Right atrium auricular region (tissue), 2 donors: ENCODE measurements at regions not wholly inside any gene's neighbourhood (a gene's known extent, or its start where the extent isn't known, plus 50 kb on each side); places are given as distances from the start of the nearest gene placed in this dataset.
A peak's percentile ranks its signal among the peaks of the same experiment; 100 is the strongest.

Source experiments
- DNase-seq: peaks from one replicate; pipeline ENCODE4 v3.0.0-alpha.2; 2019; ENCODE audit warnings: low spot score
- H3K27ac ChIP-seq, 2 donors: fragments of 200-600 bp; sonication (generic); 1 replicate in 1 of 2; 2 replicates in 1 of 2; pipeline ENCODE4 v1.5.1; 2016 to 2019
- H3K27me3 ChIP-seq, 2 donors: fragments of 200-600 bp; sonication (generic); one replicate each; pipeline versions ENCODE4 v1.5.1 to v1.6.0; 2017 to 2019
- H3K36me3 ChIP-seq: fragments of 200-600 bp; sonication (generic); one replicate; pipeline ENCODE4 v1.5.1; 2016
- H3K4me1 ChIP-seq, 2 donors: fragments of 200-600 bp; sonication (generic); one replicate each; pipeline versions ENCODE4 v1.5.1 to v1.6.0; 2017 to 2019
- H3K4me3 ChIP-seq, 2 donors: fragments of 200-600 bp; sonication (generic); 1 replicate in 1 of 2; 2 replicates in 1 of 2; pipeline ENCODE4 v1.5.1; 2017 to 2019; ENCODE audit warnings: mild to moderate bottlenecking in 1 of 2, moderate library complexity in 1 of 2
- H3K9me3 ChIP-seq, 2 donors: fragments of 200-600 bp; sonication (generic); one replicate each; pipeline ENCODE4 v1.5.1; 2019
- CTCF ChIP-seq, 2 donors: fragments of 200-600 bp; sonication (generic); IDR thresholded peaks; one replicate each; pipeline ENCODE4 v1.5.1; 2019; ENCODE audit warnings: antibody characterized with exemption in 2 of 2

GRCh38 chr5:4511996-4512656 is 628.0 kb upstream of the ADAMTS16 start:
- H3K27me3 ChIP-seq: no peaks in the 10 kb centered on the region

GRCh38 chr5:4513381-4513780 is 626.7 kb upstream of the ADAMTS16 start:
- DNase-seq: no peak

More at GRCh38 chr5:4511996-4512656, 628.0 kb upstream of the ADAMTS16 start:
- no peak for DNase-seq
- Histone ChIP-seq H3K36me3 (no peaks in the 10 kb centered on the region), H3K4me1 (no peaks in the 10 kb centered on the region), H3K9me3 (no peaks in the 10 kb centered on the region), H3K4me3 (no peak overlapping the region), H3K27ac (no peak overlapping the region)
- peak in 1 of 2 donors; percentile 59 for TF ChIP-seq CTCF (IDR thresholded peaks at IDR 0.05)

GRCh38 chr5:4514067-4514648 is 626.0 kb upstream of the ADAMTS16 start:
- no peaks in the 10 kb centered on the region for H3K9me3 ChIP-seq

More at GRCh38 chr5:4513381-4513780, 626.7 kb upstream of the ADAMTS16 start:
- Histone ChIP-seq H3K27ac (no peak overlapping the region), H3K4me3 (no peak overlapping the region), H3K9me3 (no peaks in the 10 kb centered on the region), H3K4me1 (no peaks in the 10 kb centered on the region), H3K36me3 (no peaks in the 10 kb centered on the region), H3K27me3 (no peaks in the 10 kb centered on the region)
- TF ChIP-seq CTCF (IDR thresholded peaks at IDR 0.05): no peak

GRCh38 chr5:4518903-4519672 is 621.0 kb upstream of the ADAMTS16 start:
- H3K4me3 ChIP-seq: no peak overlapping the region
- H3K36me3 ChIP-seq: no peaks in the 10 kb centered on the region
- no peaks in the 10 kb centered on the region for H3K9me3 ChIP-seq
- TF ChIP-seq CTCF (IDR thresholded peaks at IDR 0.05): no peak
- H3K4me1 ChIP-seq: no peaks in the 10 kb centered on the region
- H3K27ac ChIP-seq: no peak overlapping the region
- no peaks in the 10 kb centered on the region for H3K27me3 ChIP-seq
- no peak for DNase-seq

More at GRCh38 chr5:4514067-4514648, 626.0 kb upstream of the ADAMTS16 start:
- TF ChIP-seq CTCF (IDR thresholded peaks at IDR 0.05): no peak
- H3K27ac ChIP-seq: no peak overlapping the region
- H3K4me1 ChIP-seq: no peaks in the 10 kb centered on the region
- DNase-seq: no peak
- H3K4me3 ChIP-seq: no peak overlapping the region
- H3K27me3 ChIP-seq: no peaks in the 10 kb centered on the region
- no peaks in the 10 kb centered on the region for H3K36me3 ChIP-seq

- H3K27me3 ChIP-seq: no peaks in the 10 kb centered on the region
- DNase-seq: no peak
- no peaks in the 10 kb centered on the region for H3K36me3 ChIP-seq
- TF ChIP-seq CTCF (IDR thresholded peaks at IDR 0.05): no peak
- H3K9me3 ChIP-seq: no peaks in the 10 kb centered on the region
- no peak overlapping the region for H3K27ac ChIP-seq
- no peak overlapping the region for H3K4me3 ChIP-seq
- no peaks in the 10 kb centered on the region for H3K4me1 ChIP-seq
These were observed 619.6 kb upstream of the ADAMTS16 start for GRCh38 chr5:4520559-4520958.
